Cardiac fibroblast (primary cell): ENCODE measurements at regions not wholly inside any gene's neighbourhood (a gene's known extent, or its start where the extent isn't known, plus 50 kb on each side); places are given as distances from the start of the nearest gene placed in this dataset.

Source experiments
- DNase-seq, 2 donors: peaks; one replicate each; pipeline versions ENCODE4 v3.0.0 to v3.0.0-alpha.2; 2010; ENCODE audit warnings: low read depth in 2 of 2
- H3K4me3 ChIP-seq, 2 donors: replicated peaks in 1 of 2; 1 replicate in 1 of 2; 2 replicates in 1 of 2; pipeline ENCODE4 v1.5.1; 2011; ENCODE audit warnings: low read depth in 2 of 2, low read length in 2 of 2, mild to moderate bottlenecking in 2 of 2, moderate library complexity in 1 of 2
- TF ChIP-seq, protein P1 (sequence below): IDR thresholded peaks from one replicate; pipeline ENCODE4 v1.5.1; 2011; ENCODE audit warnings: low read depth, mild to moderate bottlenecking, low read length, inconsistent platforms

DNA sequence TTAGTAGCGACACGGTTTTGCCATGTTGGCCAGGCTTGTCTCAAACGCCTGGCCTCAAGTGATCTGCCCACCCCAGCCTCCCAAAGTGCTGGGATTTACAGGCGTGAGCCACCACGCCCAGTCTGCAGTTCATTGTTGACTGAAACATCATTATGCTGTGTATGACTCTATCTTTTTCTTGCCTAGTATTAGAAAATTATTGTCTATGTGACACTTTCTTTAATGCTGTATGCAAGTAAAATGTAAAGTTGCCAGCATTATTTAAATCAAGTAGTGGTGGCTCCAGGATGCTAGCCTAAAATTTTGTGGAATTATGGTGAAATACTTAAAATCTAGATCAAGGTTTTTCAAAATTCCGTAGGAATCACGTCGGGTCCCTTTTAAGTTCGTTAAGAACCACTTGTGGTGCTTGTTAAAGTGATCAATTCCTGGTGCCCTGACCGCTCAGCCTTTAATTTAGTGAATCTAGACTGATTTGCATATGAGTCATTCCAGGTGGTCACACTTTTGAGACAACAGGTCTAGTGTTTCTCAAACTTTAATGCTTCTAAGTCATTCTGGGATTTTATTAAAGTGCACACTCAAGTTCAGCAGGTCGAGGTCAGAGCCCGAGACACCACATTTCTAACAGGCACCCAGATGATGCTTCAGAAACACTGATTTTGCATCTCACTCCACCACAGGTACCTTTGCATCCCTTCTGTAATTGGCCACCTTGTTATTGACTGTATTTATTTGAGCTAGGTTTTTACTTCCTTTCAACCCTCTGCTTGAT, 132.6 kb upstream of the MTHFD1L start:
- TF ChIP-seq, protein P1, sequence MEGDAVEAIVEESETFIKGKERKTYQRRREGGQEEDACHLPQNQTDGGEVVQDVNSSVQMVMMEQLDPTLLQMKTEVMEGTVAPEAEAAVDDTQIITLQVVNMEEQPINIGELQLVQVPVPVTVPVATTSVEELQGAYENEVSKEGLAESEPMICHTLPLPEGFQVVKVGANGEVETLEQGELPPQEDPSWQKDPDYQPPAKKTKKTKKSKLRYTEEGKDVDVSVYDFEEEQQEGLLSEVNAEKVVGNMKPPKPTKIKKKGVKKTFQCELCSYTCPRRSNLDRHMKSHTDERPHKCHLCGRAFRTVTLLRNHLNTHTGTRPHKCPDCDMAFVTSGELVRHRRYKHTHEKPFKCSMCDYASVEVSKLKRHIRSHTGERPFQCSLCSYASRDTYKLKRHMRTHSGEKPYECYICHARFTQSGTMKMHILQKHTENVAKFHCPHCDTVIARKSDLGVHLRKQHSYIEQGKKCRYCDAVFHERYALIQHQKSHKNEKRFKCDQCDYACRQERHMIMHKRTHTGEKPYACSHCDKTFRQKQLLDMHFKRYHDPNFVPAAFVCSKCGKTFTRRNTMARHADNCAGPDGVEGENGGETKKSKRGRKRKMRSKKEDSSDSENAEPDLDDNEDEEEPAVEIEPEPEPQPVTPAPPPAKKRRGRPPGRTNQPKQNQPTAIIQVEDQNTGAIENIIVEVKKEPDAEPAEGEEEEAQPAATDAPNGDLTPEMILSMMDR, result no peak
- no peak overlapping the region for H3K4me3 ChIP-seq
- no peak for DNase-seq

DNA sequence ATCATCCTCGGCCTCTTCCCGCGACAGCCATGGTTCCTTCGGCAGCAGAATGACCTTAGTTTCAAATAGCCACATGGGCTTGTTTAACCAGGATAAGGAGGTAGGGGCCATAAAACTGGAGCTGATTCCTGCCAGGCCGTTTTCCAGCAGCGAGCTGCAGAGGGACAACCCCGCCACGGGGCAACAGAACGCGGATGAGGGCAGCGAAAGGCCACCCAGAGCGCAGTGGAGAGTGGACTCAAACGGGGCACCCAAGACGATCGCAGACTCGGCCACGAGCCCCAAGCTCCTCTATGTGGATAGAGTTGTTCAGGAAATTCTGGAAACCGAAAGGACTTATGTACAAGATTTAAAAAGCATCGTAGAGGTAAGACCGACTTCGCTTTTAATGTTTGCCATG, 131.8 kb upstream of the MTHFD1L start:
- no peak overlapping the region for H3K4me3 ChIP-seq
- TF ChIP-seq, protein P1, result no peak
- DNase-seq, result no peak

DNA sequence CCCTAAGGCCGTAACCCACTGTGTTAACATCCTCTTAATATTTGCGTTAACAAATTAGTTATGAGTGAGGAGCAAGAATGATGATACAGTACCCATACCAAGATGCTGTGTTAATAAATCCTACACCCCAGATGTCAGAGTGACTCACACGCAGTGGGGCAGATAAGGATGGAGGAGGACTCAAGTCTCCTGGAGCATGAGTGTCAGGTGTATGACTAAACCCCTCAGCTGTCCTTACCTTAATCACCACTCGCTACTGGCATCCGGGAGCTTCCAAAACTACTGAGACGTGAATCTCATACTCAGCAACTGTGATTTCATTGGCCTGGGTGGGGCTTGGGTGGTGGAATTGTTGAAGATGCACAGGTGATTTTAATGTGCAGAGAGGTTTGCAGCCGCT, 131.3 kb upstream of the MTHFD1L start:
- H3K4me3 ChIP-seq, result no peak overlapping the region
- DNase-seq, result no peak
- TF ChIP-seq, protein P1, result no peak

DNA sequence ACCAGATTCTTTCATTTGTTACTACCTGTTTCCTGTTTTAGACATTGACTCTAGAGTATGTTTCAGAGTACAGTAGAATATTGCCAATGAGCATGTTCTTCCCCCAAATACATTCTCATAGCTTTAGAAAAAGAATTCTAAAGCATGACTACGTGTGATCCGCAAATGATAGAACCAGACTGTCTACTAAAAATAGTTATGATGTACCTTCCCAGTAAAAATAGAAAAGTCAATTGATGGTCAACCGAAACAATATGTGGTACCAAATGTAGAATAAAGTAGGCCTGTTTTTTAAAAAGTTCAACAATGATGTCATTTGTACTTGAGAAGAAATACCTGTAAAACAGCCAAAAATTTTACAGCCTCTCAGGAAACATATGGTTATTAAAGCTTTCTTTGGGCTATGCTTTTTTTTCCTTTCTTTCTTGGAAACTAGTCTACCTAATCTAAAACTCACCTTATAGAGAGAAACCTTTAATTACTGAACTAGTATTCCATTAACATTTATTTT, 130.1 kb upstream of the MTHFD1L start:
- no peak for DNase-seq
- H3K4me3 ChIP-seq, result no peak overlapping the region
- TF ChIP-seq, protein P1, result no peak

DNA sequence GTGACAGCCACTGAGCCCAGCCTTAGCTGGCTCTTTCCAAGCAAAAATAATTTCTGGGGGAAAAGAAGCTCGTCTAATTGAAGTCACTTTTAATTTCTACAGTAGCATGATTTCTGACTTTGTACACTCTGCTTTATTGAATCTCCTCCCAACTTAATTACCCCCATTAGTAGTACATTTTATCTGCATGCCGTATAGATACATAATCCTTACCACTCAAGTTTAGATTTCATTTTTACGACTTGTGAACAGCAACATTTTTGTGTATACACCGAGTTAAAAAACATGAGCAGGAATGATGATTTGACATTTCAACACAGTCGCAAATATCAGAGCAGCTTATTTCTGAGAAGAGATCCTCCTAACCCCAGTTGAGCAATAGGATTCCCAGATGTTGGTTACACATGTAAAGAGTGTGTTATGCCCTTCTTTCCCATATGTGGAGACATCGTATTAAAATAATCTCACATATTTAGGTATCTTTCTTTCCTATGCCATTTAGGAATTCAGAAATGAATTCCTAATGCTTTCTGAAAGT, 127.3 kb upstream of the MTHFD1L start:
- TF ChIP-seq, protein P1, result no peak
- no peak overlapping the region for H3K4me3 ChIP-seq
- no peak for DNase-seq

DNA sequence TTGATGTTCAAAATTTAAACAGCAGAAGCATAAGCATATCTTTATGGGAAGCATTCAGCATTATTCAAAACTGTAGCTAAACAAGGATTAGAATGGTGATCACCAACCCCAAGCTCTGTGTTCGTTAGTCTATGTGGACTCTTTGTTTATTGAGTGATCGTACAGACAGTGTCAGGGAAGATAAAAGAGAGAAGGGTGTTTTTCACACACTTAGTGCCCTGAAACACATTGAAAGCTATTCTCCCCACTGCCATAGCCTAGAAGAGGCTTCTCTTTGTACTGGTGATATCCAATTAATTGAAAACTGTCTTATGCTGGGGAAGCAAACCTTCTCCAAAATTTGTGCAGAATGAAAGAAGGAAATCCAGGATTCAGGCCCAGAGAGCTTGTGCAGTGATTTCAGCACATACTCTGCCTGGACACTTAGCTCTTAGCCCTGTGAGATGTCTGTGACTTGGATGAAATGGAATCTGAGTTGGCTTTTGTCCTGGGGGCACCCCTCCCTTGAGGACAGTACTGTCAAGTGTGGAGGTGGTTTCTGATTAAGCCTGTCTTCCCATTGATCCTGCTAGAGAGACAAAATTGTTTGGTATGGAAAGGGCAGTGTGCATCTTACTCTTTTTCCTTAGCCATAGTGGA, 125.7 kb upstream of the MTHFD1L start:
- no peak for DNase-seq
- TF ChIP-seq, protein P1, result no peak
- H3K4me3 ChIP-seq, result no peak overlapping the region
